Mesodermal cell (in vitro differentiated cells): ENCODE measurements at regions not wholly inside any gene's neighbourhood (a gene's known extent, or its start where the extent isn't known, plus 50 kb on each side); places are given as distances from the start of the nearest gene placed in this dataset.
"Not testable (repeated sequence)": the region's sequence is repeated elsewhere in the genome, so short reads cannot be mapped to it uniquely, and the experiment has no call there.

ENCODE experiments used
- H3K27ac ChIP-seq: 2 replicates; pipeline ENCODE4 v1.7.0; 2013; ENCODE audit warnings: mild to moderate bottlenecking, low read depth, low read length, moderate library complexity; ENCODE audit not compliant: severe bottlenecking
- H3K36me3 ChIP-seq: 2 replicates; pipeline ENCODE4 v1.7.1; 2013; ENCODE audit warnings: mild to moderate bottlenecking, low read length, moderate library complexity; ENCODE audit not compliant: control insufficient read depth, insufficient read depth
- H3K4me1 ChIP-seq: one replicate; pipeline ENCODE4 v1.7.1; 2013; ENCODE audit warnings: mild to moderate bottlenecking, low read length; ENCODE audit not compliant: insufficient read depth, control insufficient read depth, poor library complexity, severe bottlenecking
- H3K4me3 ChIP-seq: 2 replicates; pipeline ENCODE4 v1.7.0; 2013; ENCODE audit warnings: low read length, control low read depth, mild to moderate bottlenecking; ENCODE audit not compliant: insufficient read depth, poor library complexity, severe bottlenecking; ENCODE audit errors: extremely low read depth
- H3K9me3 ChIP-seq: 2 replicates; pipeline ENCODE4 v1.7.1; 2013; ENCODE audit warnings: mild to moderate bottlenecking, low read length, moderate library complexity; ENCODE audit not compliant: control insufficient read depth
- WGBS, 2 experiments: methylation state at CpG; one replicate each; pipeline ENCODE4 v1.1.5; 2013; ENCODE audit warnings: missing lambda C conversion rate in 2 of 2; ENCODE audit not compliant: insufficient coverage in 2 of 2; 5-methylcytosine and 5-hydroxymethylcytosine counted together

GRCh38 chr19:5290336-5291262 is 50.0 kb downstream of the PTPRS start:
- no peak overlapping the region for H3K27ac ChIP-seq
- WGBS, 2 experiments, result 93 to 94% methylated on average over 26 of the region's 29 CpGs
- H3K4me1 ChIP-seq, result peaks cover 8% of the 10 kb centered on the region
- H3K9me3 ChIP-seq, result no peaks in the 10 kb centered on the region
- no peak overlapping the region for H3K4me3 ChIP-seq
- H3K36me3 ChIP-seq, result peaks cover 6% of the 10 kb centered on the region

GRCh38 chr19:5289060-5289990 is 51.3 kb downstream of the PTPRS start:
- Histone ChIP-seq H3K9me3 (no peaks in the 10 kb centered on the region), H3K4me1 (peaks cover 8% of the 10 kb centered on the region), H3K27ac (no peak overlapping the region), H3K4me3 (no peak overlapping the region), H3K36me3 (peaks cover 17% of the 10 kb centered on the region)
- whole genome bisulfite sequencing, 2 experiments, result 79 to 86% methylated on average over 7 to 16 of the region's 18 CpGs

- no peak overlapping the region for H3K4me3 ChIP-seq
- WGBS, 2 experiments, result 94 to 96% methylated on average over 4 of the region's 4 CpGs
- H3K36me3 ChIP-seq, result peaks cover 23% of the 10 kb centered on the region
- H3K27ac ChIP-seq, result no peak overlapping the region
- peaks cover 8% of the 10 kb centered on the region for H3K4me1 ChIP-seq
- no peaks in the 10 kb centered on the region for H3K9me3 ChIP-seq
Measured at GRCh38 chr19:5288347-5288739, 52.3 kb downstream of the PTPRS start.

GRCh38 chr19:5287066-5287465 is 53.5 kb downstream of the PTPRS start:
- H3K27ac ChIP-seq, result no peak overlapping the region
- WGBS, 2 experiments, result 80 to 92% methylated on average over 3 to 4 of the region's 5 CpGs
- peaks cover 4% of the 10 kb centered on the region for H3K4me1 ChIP-seq
- no peaks in the 10 kb centered on the region for H3K9me3 ChIP-seq
- H3K4me3 ChIP-seq, result no peak overlapping the region
- H3K36me3 ChIP-seq, result peaks cover 29% of the 10 kb centered on the region

- Histone ChIP-seq H3K27ac (no peak overlapping the region), H3K4me3 (no peak overlapping the region), H3K4me1 (peaks cover 2% of the 10 kb centered on the region), H3K9me3 (no peaks in the 10 kb centered on the region), H3K36me3 (peaks cover 34% of the 10 kb centered on the region)
- 93 to 95% methylated on average over 3 of the region's 3 CpGs for WGBS, 2 experiments
Measured at GRCh38 chr19:5286465-5287029, 54.1 kb downstream of the PTPRS start.

- H3K27ac ChIP-seq, result no peak overlapping the region
- H3K4me3 ChIP-seq, result no peak overlapping the region
- H3K4me1 ChIP-seq, result peaks cover 2% of the 10 kb centered on the region
- H3K36me3 ChIP-seq, result peaks cover 36% of the 10 kb centered on the region
- no peaks in the 10 kb centered on the region for H3K9me3 ChIP-seq
- 96 to 97% methylated on average over 12 to 13 of the region's 15 CpGs for WGBS, 2 experiments
Measured at GRCh38 chr19:5285955-5286354, 54.7 kb downstream of the PTPRS start.

- Histone ChIP-seq H3K4me1 (no peaks in the 10 kb centered on the region), H3K27ac (no peak overlapping the region), H3K9me3 (no peaks in the 10 kb centered on the region), H3K4me3 (no peak overlapping the region), H3K36me3 (peaks cover 39% of the 10 kb centered on the region)
- WGBS, 2 experiments, result 96 to 99% methylated on average over 6 of the region's 6 CpGs
Measured at GRCh38 chr19:5285311-5285710, 55.3 kb downstream of the PTPRS start.

- Histone ChIP-seq H3K27ac (no peak overlapping the region), H3K4me1 (no peaks in the 10 kb centered on the region), H3K9me3 (no peaks in the 10 kb centered on the region), H3K36me3 (peaks cover 42% of the 10 kb centered on the region), H3K4me3 (no peak overlapping the region)
- 94 to 96% methylated on average over 9 of the region's 9 CpGs for WGBS, 2 experiments
Measured at GRCh38 chr19:5282901-5283300, 57.7 kb downstream of the PTPRS start.

- Histone ChIP-seq H3K4me3 (no peak overlapping the region), H3K4me1 (no peaks in the 10 kb centered on the region), H3K36me3 (peaks cover 42% of the 10 kb centered on the region), H3K27ac (no peak overlapping the region), H3K9me3 (no peaks in the 10 kb centered on the region)
- WGBS, 2 experiments, result 85 to 91% methylated on average over 5 of the region's 8 CpGs
Measured at GRCh38 chr19:5281588-5281987, 59.0 kb downstream of the PTPRS start.

GRCh38 chr19:5275668-5276067 is 64.9 kb downstream of the PTPRS start:
- H3K4me3 ChIP-seq, H3K27ac ChIP-seq, H3K4me1 ChIP-seq, H3K9me3 ChIP-seq: not testable (repeated sequence)
- 96 to 98% methylated on average over 2 to 4 of the region's 4 CpGs for WGBS, 2 experiments
- H3K36me3 ChIP-seq, result peaks cover 32% of the 10 kb centered on the region
